Astrocyte of the spinal cord (primary cell): ENCODE measurements at regions not wholly inside any gene's neighbourhood (a gene's known extent, or its start where the extent isn't known, plus 50 kb on each side); places are given as distances from the start of the nearest gene placed in this dataset.

Experiments
- DNase-seq: peaks from one replicate; pipeline ENCODE4 v3.0.0; 2011; ENCODE audit warnings: low read depth, low spot score
- H3K4me3 ChIP-seq: 2 replicates; pipeline ENCODE4 v1.5.1; 2011; ENCODE audit warnings: low read depth, mild to moderate bottlenecking, low read length, moderate library complexity
- in situ Hi-C: cut with HindIII; loops from 2 replicates; pipeline ENCODE4 v1.10.0; 2017; ENCODE audit warnings: low sequenced_read_pairs
- TF ChIP-seq, protein P1 (sequence below): IDR thresholded peaks from 2 replicates; pipeline ENCODE4 v1.5.1; 2012; ENCODE audit warnings: low read depth, mild to moderate bottlenecking, low read length, inconsistent platforms

DNA sequence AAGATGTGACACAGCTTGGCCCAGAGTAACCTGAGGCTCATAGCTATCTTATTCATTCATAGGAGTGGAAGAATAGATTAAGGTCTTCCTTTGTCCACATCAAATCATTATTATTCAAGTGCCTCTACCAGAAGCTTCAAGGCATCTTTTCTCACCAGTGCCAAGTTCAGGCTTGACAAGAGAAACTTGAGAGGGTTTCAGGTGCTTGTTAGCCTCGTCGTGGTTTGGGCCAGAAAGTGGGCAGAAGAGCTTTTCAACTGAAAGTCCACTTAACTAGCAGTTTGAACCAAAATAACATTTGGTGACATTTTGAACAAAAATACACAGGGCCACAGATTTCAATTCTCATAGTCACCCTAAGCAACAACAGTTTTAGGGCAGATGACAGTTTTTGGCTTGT lies 1184.2 kb downstream of the FLRT2 start:
- in situ Hi-C loops = no loop called here
- H3K4me3 ChIP-seq = no peak overlapping the region
- DNase-seq = no peak
- TF ChIP-seq, protein P1, sequence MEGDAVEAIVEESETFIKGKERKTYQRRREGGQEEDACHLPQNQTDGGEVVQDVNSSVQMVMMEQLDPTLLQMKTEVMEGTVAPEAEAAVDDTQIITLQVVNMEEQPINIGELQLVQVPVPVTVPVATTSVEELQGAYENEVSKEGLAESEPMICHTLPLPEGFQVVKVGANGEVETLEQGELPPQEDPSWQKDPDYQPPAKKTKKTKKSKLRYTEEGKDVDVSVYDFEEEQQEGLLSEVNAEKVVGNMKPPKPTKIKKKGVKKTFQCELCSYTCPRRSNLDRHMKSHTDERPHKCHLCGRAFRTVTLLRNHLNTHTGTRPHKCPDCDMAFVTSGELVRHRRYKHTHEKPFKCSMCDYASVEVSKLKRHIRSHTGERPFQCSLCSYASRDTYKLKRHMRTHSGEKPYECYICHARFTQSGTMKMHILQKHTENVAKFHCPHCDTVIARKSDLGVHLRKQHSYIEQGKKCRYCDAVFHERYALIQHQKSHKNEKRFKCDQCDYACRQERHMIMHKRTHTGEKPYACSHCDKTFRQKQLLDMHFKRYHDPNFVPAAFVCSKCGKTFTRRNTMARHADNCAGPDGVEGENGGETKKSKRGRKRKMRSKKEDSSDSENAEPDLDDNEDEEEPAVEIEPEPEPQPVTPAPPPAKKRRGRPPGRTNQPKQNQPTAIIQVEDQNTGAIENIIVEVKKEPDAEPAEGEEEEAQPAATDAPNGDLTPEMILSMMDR = no peak

DNA sequence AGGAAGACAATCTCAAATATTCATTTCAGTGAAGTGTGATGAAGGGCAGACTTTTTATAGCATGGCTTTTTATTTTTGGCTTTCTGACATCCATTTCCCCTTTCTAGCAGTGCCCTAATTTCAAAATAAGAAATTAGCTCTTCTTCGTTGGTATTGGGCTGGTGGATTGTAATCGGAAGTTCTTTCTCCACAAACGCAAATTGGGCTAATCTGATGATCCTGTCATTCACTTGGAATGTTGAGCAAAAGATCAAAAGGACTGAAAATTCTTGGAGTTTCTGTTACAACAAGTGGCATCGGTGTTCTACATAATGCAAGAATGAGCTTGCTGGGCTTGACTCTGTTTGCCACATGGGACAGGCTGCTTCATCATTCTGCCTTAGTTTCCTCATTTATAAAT lies 1182.8 kb downstream of the FLRT2 start:
- no peak for DNase-seq
- no peak overlapping the region for H3K4me3 ChIP-seq
- in situ Hi-C loops = no loop called here
- TF ChIP-seq, protein P1 = no peak

DNA sequence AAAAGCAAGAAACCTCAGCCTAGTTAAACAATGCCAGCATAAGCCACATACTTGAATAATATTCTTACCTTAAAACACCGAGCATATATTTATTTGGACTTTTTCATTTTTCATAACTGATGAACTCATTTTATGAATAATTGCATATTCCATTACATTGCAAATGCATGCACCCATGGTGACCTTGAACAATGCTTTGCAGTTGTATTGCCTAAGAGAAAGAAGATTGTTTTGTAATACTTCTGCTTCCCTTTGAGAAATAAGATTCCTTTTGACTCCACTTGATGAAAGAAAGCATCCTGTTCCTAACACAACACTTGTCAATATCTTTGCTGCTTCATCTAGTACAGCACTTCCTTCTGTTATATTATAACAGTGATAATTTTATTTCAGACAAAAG lies 1182.2 kb downstream of the FLRT2 start:
- TF ChIP-seq, protein P1 = no peak
- DNase-seq = no peak
- no peak overlapping the region for H3K4me3 ChIP-seq
- in situ Hi-C loops = no loop called here

DNA sequence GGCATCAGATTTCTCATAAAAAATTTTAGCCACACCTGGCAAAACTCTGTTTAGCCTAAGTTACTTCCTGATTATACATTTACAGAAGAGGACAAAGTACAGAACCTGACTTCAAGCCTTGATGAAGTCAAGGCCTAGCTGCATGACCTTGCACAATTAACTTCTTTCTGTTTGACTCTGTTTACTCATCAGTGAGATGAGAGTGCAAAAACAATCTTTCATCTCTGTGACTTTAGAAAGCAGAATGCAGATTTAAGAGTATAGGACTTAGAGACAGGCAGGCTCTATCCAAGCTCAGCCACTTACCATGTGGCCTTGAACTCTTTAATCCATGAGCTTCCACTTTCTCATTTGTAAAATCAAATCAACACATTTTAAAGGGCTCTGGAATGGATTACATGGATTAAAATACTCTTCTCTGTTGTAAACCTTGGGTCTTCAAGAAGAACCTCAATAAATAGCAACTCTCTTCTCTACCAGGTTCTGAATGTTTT lies 1178.9 kb downstream of the FLRT2 start:
- H3K4me3 ChIP-seq = no peak overlapping the region
- no peak for DNase-seq
- in situ Hi-C loops = no loop called here
- TF ChIP-seq, protein P1 = no peak

DNA sequence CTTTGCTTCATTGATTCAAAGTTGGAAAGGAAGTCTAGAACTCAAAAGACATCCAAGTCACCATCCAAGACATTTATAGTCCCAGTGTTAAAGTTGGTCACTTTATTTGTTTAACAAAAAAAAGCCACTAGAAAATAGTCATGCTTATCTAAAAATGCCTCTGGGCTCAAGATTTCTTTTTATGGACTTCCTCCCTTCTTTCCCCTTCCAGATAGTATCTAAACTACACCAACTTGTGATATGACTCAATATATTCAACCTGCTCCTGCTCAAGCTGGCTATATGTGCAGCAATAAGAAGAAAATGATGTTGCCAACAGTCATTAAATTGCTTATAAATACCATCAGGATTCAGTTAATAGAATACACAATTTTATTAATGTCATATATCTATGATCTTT lies 1177.1 kb downstream of the FLRT2 start:
- in situ Hi-C loops = no loop called here
- no peak overlapping the region for H3K4me3 ChIP-seq
- DNase-seq = no peak
- TF ChIP-seq, protein P1 = no peak

DNA sequence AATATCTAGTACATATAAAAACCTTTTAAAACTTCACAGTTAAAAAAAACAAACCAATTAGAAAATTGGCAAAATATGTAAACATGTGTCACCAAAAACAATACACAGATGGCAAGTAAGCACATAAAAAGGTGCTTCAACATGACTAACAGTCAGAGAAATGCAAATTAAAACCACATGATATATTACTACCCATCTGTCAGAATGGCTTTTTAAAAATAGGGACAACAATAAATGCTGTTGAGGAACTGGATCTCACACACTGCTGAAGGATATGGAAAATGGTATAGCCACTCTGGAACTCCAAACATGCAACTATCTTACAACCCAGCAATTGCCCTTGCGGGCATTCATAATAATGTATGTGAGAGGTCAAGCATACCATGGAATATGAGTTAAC lies 1153.6 kb downstream of the FLRT2 start:
- TF ChIP-seq, protein P1 = no peak
- in situ Hi-C loops = no loop called here
- no peak for DNase-seq
- no peak overlapping the region for H3K4me3 ChIP-seq

DNA sequence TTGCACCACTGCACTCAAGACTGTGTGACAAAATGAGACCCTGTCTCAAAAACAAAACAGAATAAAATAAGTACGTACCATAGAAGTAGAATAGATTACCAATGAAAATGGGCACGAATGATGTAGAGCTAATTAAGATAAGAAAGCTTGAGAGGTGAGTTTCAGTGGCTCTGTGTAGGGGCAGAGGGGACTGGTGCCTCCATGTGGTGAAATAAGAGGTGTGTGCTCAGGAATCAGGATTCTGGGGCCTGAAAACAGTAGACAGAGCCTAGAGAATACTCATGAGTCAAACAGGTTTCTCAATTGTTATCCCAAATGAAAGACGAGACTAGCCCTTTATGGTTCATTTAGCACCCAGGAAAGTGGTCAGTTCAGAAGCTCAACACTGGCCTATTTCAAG lies 1145.1 kb downstream of the FLRT2 start:
- TF ChIP-seq, protein P1 = no peak
- in situ Hi-C loops = no loop called here
- DNase-seq = no peak

More for the DNA sequence above, 1145.1 kb downstream of the FLRT2 start:
- no peak overlapping the region for H3K4me3 ChIP-seq
